ENCODE measurements at regions not wholly inside any gene's neighbourhood (a gene's known extent, or its start where the extent isn't known, plus 50 kb on each side); places are given as distances from the start of the nearest gene placed in this dataset.

GRCh38 chr11:115895594-115895993 is 391.4 kb upstream of the CADM1 start:
- no peak for DNase-seq (ENCODE audit: low read depth)

- DNase-seq (ENCODE audit: low read depth), result no peak
These were observed 390.0 kb upstream of the CADM1 start for GRCh38 chr11:115894176-115894575.

GRCh38 chr11:115893461-115894099 is 389.4 kb upstream of the CADM1 start:
- DNase-seq (ENCODE audit: low read depth), result no peak

DNA sequence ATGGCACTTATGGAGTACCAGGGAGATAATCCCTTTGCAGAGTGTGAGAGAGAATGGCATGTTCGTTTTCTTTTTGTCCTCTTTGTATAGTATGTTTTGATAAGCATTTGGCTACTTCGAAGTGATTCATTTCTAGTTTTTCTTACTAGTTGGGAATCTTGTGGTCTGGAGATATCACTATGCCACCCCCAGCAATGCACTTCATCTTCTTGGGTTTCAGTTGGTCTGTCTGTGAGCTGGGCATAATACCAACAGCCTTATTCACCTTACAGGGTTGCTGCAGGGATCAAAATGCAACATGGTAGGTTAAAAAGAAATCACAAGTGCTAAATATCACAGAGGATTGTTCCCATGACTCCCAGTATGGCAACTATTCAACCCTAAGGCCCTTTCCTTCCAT is 387.8 kb upstream of the CADM1 start:
- no peak for DNase-seq (ENCODE audit: low read depth)

GRCh38 chr11:115891581-115891980 is 387.4 kb upstream of the CADM1 start:
- DNase-seq (ENCODE audit: low read depth), result no peak

- DNase-seq (ENCODE audit: low read depth), result no peak
These were observed 386.3 kb upstream of the CADM1 start for GRCh38 chr11:115890500-115890899.

GRCh38 chr11:115889712-115890111 is 385.5 kb upstream of the CADM1 start:
- DNase-seq (ENCODE audit: low read depth), result no peak

- no peak for DNase-seq (ENCODE audit: low read depth)
These were observed 383.5 kb upstream of the CADM1 start for GRCh38 chr11:115887727-115888126.

DNA sequence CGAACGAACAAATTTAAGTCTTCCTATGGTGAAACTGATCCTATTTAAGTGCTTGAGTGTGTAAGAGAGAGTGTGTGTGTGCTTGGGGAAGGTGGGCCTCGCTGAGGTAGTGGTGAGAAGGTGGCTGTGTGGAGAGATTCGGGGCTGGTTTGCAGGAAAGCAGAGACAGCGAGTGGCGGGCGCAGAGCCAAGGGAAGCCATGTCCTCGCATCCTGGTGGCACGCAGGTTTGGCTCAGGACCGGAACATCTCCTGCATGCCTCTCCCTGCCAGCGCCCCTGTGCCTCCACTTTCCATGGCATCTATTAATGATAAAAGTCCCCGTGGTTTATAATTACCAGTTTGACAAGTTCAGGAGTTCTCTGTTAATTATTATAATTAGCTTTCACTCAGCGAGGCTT is 383.1 kb upstream of the CADM1 start:
- no peak for DNase-seq (ENCODE audit: low read depth)

DNA sequence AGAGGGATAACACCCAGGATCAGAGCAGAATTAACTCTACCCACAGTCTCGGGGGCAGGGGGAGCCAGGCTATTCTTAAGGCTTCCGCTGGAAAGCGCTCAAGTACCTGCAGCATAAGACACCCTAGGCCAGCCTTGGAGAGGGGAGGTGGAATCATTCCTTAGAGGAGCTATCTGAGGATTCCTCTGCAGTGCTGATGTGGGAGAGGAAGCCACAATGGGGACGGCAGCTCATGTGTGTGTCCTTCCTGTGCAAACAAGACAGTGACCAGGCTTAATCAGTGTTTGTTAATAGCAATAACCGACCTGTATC is 382.2 kb upstream of the CADM1 start:
- no peak for DNase-seq (ENCODE audit: low read depth)

DNA sequence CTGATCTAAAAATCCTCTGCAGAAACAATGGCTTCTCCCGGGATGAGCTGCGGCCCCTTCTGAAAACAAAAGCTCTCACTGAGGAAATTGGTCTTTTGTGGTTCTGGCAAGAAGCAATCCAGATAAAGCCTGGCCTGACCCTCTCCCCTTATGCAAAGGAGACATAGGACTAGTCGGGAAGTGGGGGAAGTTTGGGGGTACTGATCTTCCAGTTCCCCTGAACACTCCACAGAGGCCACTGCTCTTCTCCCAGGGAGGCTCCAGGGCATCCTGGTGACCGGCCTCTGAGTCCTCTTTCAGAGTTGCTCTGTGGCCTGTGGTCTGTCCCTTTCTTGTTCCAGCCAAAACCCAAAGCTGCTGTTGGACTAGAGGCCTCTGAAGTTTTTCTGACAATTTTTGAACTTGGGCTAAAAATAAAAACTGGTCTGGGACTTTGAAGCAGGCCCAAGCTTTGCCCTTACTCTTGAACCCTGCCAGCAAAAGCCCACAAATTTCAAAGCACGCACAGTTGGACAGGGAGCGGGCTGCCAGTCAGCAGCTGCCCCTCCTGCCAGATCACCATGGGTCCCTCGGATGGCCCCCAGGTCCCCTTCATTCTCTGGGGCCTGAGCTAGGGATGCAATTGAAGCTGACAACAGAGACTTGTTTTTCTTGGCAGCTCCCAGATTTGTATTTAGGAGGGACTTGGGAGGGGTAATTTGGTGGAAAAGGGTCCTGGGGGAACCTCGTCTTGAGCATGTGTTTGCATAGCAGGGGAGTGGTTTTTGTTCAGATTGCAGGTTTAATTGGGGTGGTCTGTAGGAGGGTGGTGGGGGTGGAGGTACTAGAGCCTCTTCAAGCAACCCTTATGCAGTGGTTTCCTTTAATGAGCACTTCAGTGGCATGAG is 381.6 kb upstream of the CADM1 start:
- DNase-seq (ENCODE audit: low read depth), result no peak

DNA sequence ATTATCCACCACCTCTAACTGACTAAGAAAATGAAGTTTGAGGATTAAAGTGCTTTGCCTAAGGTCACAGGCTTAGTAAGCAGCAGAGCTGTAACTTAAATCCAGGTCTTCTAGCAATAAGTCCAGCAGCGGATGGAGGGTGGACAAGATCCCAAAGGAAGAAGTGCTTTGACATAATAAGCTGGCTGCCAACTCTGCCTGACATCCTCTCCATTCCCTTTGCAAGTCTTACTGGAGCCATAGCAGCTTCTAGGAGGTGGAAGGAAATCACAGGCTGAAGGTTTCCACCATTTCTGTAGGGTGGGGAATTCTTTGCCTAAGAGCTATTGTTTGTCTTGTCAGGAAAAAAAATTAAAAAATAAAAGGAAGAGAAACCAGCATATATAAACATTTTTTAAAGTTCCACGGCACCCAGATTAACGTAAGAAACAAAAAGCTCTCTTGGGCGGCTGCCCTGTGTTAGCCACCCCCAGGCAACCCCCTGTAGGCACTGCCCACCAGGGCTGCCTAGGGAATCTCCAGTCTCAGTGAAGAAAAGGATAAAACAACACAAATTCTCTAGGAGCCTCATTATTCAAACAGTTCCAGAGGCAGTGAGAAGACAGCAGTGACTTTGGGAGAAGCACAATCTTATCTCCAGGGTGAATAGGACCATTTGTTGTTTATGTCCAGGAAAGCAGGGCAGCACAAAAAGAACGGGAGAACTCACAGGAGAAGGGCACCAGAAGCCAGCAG is 380.8 kb upstream of the CADM1 start:
- DNase-seq (ENCODE audit: low read depth), result no peak

DNA sequence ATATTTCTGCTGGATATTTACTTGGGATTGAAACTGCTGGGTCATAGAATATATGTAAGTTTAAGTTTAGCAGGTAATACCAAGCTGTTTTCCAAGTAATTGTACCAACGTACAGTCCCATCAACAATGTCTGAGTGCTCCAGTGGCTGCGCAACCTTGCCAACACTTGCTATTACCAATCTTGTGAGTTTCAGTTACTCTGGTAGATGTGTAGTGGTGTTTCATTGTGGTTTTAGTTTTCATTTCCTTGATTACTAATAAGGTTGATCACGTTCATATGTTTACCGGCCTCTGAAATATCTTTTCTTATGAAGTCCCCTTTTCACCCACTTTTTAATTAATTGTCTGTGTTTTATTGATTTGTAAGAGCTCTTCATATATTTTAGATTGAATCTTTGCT is 370.6 kb upstream of the CADM1 start:
- DNase-seq (ENCODE audit: low read depth), result no peak

DNA sequence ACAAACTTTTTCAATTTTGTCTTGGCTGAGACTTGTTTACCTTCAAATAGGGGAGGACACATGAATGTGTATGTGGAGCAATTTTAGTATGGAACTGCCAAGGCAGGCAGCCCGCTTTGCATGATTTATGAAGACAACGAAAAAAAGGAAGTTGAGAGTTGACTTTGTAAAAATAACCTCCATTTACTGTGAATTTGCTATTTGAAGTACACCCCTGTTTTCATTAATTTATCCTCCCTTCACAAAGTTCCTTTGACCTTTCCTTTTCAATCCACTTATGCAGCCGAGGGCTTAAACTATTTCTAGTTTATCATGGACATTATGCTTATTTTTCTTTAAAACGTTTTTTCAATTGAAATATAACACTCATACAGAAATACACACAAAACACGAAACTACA is 369.6 kb upstream of the CADM1 start:
- no peak for DNase-seq (ENCODE audit: low read depth)

DNA sequence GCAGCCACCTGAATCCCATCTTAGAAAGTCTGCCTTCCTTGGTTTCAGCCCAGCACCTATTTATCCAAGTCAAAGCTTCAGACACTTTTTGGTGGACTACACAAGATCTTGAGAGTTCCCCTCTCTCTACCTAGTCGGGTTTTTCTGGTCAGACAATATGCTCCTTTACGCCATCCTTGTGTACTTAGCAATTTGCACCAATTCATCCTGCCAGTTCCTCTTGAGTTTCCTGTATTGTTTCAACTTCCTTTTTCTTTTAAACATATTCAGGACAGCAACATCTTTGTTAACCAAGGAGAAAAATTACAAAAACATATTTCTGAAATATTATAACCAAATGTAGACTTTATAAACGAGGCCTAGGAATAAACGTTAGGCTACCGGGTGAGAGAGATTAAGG is 368.2 kb upstream of the CADM1 start:
- no peak for DNase-seq (ENCODE audit: low read depth)

- no peak for DNase-seq (ENCODE audit: low read depth)
These were observed 367.0 kb upstream of the CADM1 start for GRCh38 chr11:115871161-115871760.

DNA sequence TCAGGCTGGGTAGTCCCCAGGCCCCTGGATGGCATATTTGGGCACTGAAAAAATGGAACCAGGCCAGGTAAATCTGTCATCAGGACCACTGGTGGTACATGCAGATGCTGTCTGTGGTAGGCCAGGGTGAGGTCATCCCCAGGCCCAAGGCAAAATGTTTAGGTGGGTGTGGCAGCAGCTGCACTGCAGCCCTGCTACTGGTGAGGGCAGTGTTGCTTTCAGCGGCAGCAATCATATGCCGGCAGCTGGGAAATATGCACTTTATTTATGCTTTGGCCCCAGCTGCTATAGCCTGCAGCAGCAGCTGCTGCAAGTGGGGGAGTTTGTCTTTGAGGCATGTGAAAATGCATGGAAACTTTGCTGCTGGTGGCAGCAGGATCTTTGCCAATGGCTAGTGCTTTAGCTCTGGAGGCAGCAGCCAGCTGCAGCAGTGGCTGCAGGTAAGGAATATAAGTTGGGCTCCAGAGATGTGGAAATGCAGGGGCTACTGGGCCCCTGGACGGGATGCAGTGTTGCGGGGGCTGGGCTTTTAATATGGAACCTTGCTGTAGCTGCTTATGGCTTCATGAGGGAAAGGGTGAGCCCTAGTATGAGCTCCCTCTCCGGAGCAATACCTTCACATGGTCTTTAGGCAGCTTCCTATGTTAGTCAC is 365.7 kb upstream of the CADM1 start:
- no peak for DNase-seq (ENCODE audit: low read depth)

GRCh38 chr11:115869131-115869530 is 364.9 kb upstream of the CADM1 start:
- no peak for DNase-seq (ENCODE audit: low read depth)

DNA sequence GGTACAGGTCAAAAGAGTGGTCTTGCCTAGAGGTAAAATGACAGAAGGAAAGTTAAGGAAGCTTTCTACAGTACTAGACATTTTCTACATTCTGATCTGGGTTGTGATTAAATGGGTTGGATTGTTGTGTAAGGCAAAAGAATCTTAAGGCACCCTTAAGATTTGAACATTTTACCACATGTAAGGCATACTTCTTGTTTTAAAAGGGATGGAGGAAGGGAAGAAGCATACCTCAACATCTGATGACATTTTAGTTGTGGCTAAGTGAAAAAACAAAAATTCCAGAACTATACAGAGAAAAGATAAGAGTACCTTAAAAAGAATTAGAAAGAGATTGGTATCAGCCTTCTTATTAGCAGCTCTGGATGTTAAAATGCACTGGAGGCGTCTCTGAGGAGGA is 356.0 kb upstream of the CADM1 start:
- no peak for DNase-seq (ENCODE audit: low read depth)

DNA sequence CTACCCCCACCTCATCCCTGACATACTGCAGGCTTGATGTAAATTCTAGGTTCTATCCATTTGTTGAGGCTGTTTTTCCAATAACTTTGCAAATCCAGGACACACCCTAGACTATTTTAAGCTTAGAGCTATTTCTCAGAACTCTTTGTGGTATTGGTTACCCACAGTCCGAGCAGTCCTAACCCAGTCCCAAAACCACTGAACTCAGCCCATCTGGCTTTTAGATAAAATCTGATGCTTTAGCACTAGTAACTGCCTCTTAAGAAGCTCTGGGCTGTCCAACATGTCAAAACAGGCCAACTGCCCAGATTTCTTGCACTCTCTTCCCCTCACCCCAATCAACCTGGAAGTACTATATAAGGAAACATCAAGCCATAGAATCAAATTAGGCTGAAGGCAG is 344.4 kb upstream of the CADM1 start:
- DNase-seq (ENCODE audit: low read depth), result no peak

DNA sequence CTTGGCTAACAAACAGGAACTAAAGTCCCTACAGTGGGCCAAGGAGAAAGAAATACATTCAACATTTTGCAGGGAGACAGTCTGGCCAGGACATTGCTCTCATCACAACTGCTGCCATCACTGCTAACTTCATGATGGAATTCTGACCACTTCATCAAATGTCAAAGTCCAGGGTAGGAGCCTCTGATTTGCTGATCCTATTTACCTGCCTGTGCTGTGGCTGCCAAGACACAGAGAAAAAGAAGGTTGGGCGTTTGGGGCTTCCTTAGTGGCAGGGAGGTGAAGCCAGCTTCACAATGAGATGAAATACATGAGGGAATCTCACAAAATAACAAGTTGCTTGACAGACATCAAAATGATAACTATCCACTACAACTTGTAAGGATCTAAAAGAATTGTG is 343.9 kb upstream of the CADM1 start:
- no peak for DNase-seq (ENCODE audit: low read depth)

- DNase-seq (ENCODE audit: low read depth), result no peak
These were observed 341.7 kb upstream of the CADM1 start for GRCh38 chr11:115845872-115846271.
